ENCODE measurements at regions not wholly inside any gene's neighbourhood (a gene's known extent, or its start where the extent isn't known, plus 50 kb on each side); places are given as distances from the start of the nearest gene placed in this dataset.

- Histone ChIP-seq H3K27ac (no peak overlapping the region), H3K36me3 (no peaks in the 10 kb centered on the region), H3K9me3 (no peaks in the 10 kb centered on the region), H3K4me3 (no peak overlapping the region), H3K27me3 (no peaks in the 10 kb centered on the region), H3K4me1 (no peaks in the 10 kb centered on the region)
- intact Hi-C loops (cut with DNase I), result no loop called here
- WGBS, 2 donors, result 53 to 79% methylated on average over 3 of the region's 3 CpGs
- no peak for DNase-seq
- TF ChIP-seq, protein P1, sequence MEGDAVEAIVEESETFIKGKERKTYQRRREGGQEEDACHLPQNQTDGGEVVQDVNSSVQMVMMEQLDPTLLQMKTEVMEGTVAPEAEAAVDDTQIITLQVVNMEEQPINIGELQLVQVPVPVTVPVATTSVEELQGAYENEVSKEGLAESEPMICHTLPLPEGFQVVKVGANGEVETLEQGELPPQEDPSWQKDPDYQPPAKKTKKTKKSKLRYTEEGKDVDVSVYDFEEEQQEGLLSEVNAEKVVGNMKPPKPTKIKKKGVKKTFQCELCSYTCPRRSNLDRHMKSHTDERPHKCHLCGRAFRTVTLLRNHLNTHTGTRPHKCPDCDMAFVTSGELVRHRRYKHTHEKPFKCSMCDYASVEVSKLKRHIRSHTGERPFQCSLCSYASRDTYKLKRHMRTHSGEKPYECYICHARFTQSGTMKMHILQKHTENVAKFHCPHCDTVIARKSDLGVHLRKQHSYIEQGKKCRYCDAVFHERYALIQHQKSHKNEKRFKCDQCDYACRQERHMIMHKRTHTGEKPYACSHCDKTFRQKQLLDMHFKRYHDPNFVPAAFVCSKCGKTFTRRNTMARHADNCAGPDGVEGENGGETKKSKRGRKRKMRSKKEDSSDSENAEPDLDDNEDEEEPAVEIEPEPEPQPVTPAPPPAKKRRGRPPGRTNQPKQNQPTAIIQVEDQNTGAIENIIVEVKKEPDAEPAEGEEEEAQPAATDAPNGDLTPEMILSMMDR (IDR thresholded peaks at IDR 0.05), result no peak
- no peak for TF ChIP-seq POLR2A (IDR thresholded peaks at IDR 0.05)
These were observed 504.2 kb downstream of the JRKL start for GRCh38 chr11:96893988-96894387.

DNA sequence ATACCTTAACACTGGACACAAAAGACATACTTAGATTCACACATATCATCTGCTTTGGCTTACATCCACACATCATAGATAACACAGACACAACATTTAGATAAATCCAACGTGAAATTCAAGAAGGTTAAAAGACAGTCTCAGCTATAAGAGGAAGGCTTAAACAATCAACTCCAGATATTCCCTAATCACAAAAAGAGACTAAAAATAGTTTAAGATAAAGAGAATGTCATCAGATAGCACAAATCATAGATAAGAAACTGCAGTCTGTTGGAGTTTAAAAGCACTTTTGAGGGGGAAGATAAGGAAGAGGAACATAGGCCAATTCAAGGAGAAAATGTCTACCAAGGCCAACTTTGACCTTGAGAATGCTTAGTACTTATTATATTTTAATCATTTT lies 504.8 kb downstream of the JRKL start:
- no peaks in the 10 kb centered on the region for H3K27me3 ChIP-seq
- no peak for DNase-seq
- no peaks in the 10 kb centered on the region for H3K9me3 ChIP-seq
- TF ChIP-seq POLR2A (IDR thresholded peaks at IDR 0.05), result no peak
- TF ChIP-seq, protein P1 (IDR thresholded peaks at IDR 0.05), result no peak
- H3K27ac ChIP-seq, result no peak overlapping the region
- no peaks in the 10 kb centered on the region for H3K4me1 ChIP-seq
- no peak overlapping the region for H3K4me3 ChIP-seq
- intact Hi-C loops (cut with DNase I), result no loop called here
- 47% methylated on average over 1 of the region's 1 CpG for WGBS, 2 donors
- no peaks in the 10 kb centered on the region for H3K36me3 ChIP-seq

GRCh38 chr11:96899971-96900370 lies 510.2 kb downstream of the JRKL start:
- no peak for DNase-seq
- H3K9me3 ChIP-seq, result no peaks in the 10 kb centered on the region
- H3K36me3 ChIP-seq, result no peaks in the 10 kb centered on the region
- intact Hi-C loops (cut with DNase I), result no loop called here
- H3K4me3 ChIP-seq, result no peak overlapping the region
- TF ChIP-seq POLR2A (IDR thresholded peaks at IDR 0.05), result no peak
- H3K27ac ChIP-seq, result no peak overlapping the region
- H3K27me3 ChIP-seq, result no peaks in the 10 kb centered on the region
- 76 to 79% methylated on average over 5 of the region's 5 CpGs for WGBS, 2 donors
- no peaks in the 10 kb centered on the region for H3K4me1 ChIP-seq

GRCh38 chr11:96905143-96905542 lies 515.3 kb downstream of the JRKL start:
- TF ChIP-seq, protein P1 (IDR thresholded peaks at IDR 0.05), result no peak
- no peak for TF ChIP-seq POLR2A (IDR thresholded peaks at IDR 0.05)
- intact Hi-C loops (cut with DNase I), result no loop called here
- no peaks in the 10 kb centered on the region for H3K27me3 ChIP-seq
- no peak overlapping the region for H3K27ac ChIP-seq
- H3K4me1 ChIP-seq, result no peaks in the 10 kb centered on the region
- WGBS, 2 donors, result 20 to 24% methylated on average over 2 of the region's 2 CpGs
- H3K9me3 ChIP-seq, result no peaks in the 10 kb centered on the region
- H3K36me3 ChIP-seq, result no peaks in the 10 kb centered on the region
- no peak for DNase-seq
- no peak overlapping the region for H3K4me3 ChIP-seq

DNA sequence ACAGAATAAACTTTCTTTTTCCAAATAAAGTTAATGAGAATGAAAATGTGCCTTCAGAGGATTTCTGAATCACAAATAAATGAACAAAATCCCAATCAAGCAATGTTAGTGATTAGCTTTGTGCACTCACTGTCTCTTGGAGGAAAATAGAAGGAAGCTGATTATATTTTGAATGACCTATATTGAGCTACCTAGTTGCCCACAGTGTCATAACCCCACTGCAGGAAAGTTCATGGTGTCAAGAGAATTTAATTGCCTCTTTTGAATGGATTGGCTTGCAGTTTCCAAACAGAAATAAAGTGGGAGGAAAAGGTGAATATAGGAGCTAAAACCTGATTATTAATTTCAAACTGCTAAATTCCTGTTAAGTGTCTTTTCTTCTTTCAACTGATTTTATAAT lies 515.9 kb downstream of the JRKL start:
- Histone ChIP-seq H3K4me1 (no peaks in the 10 kb centered on the region), H3K27me3 (no peaks in the 10 kb centered on the region), H3K4me3 (no peak overlapping the region), H3K9me3 (no peaks in the 10 kb centered on the region), H3K27ac (no peak overlapping the region), H3K36me3 (no peaks in the 10 kb centered on the region)
- TF ChIP-seq, protein P1 (IDR thresholded peaks at IDR 0.05), result no peak
- no peak for TF ChIP-seq POLR2A (IDR thresholded peaks at IDR 0.05)
- intact Hi-C loops (cut with DNase I), result no loop called here
- no peak for DNase-seq

- Histone ChIP-seq H3K4me1 (no peaks in the 10 kb centered on the region), H3K27me3 (no peaks in the 10 kb centered on the region), H3K9me3 (no peaks in the 10 kb centered on the region), H3K27ac (no peak overlapping the region), H3K36me3 (no peaks in the 10 kb centered on the region), H3K4me3 (no peak overlapping the region)
- no peak for DNase-seq
- no peak for TF ChIP-seq POLR2A (IDR thresholded peaks at IDR 0.05)
- TF ChIP-seq, protein P1 (IDR thresholded peaks at IDR 0.05), result no peak
- WGBS, 2 donors, result 81 to 82% methylated on average over 1 of the region's 1 CpG
- intact Hi-C loops (cut with DNase I), result no loop called here
These were observed 516.7 kb downstream of the JRKL start for GRCh38 chr11:96906476-96906875.

Measured in esophagus squamous epithelium (tissue), 5 donors.